Endothelial cell of umbilical vein (primary cell): ENCODE measurements at regions not wholly inside any gene's neighbourhood (a gene's known extent, or its start where the extent isn't known, plus 50 kb on each side); places are given as distances from the start of the nearest gene placed in this dataset.

Source experiments
- CTCF ChIP-seq, 2 donors: IDR thresholded peaks; 1 replicate in 1 of 2; 2 replicates in 1 of 2; pipeline ENCODE4 v1.5.1; 2011; ENCODE audit warnings: low read length in 2 of 2, mild to moderate bottlenecking in 2 of 2, moderate library complexity in 2 of 2, control low read depth in 1 of 2, inconsistent platforms in 1 of 2, low read depth in 1 of 2; ENCODE audit not compliant: insufficient read depth in 1 of 2; ENCODE audit errors: extremely low read depth in 1 of 2
- EZH2 ChIP-seq: IDR thresholded peaks from 2 replicates; pipeline ENCODE4 v1.6.1; 2012; ENCODE audit warnings: borderline replicate concordance, low read depth, mild to moderate bottlenecking, moderate library complexity, low read length, inconsistent platforms; ENCODE audit not compliant: severe bottlenecking
- FOS ChIP-seq: IDR thresholded peaks from 2 replicates; pipeline ENCODE4 v1.6.1; 2011; ENCODE audit warnings: mild to moderate bottlenecking, low read length, moderate library complexity, borderline replicate concordance; ENCODE audit not compliant: insufficient read depth
- MAX ChIP-seq: IDR thresholded peaks from 2 replicates; pipeline ENCODE4 v1.6.1; 2011; ENCODE audit not compliant: insufficient read depth, insufficient read length
- MYC ChIP-seq: IDR thresholded peaks from one replicate; pipeline ENCODE4 v1.6.1; 2011; ENCODE audit warnings: mild to moderate bottlenecking, low read depth, low read length
- POLR2A ChIP-seq: IDR thresholded peaks from 2 replicates; pipeline ENCODE4 v1.6.1; 2012; ENCODE audit warnings: low read depth, mild to moderate bottlenecking, control low read depth, low read length
- POLR2AphosphoS5 ChIP-seq: IDR thresholded peaks from 2 replicates; pipeline ENCODE4 v1.6.1; 2012; ENCODE audit warnings: low read depth, mild to moderate bottlenecking, control low read depth, low read length, moderate library complexity; ENCODE audit not compliant: insufficient read depth

DNA sequence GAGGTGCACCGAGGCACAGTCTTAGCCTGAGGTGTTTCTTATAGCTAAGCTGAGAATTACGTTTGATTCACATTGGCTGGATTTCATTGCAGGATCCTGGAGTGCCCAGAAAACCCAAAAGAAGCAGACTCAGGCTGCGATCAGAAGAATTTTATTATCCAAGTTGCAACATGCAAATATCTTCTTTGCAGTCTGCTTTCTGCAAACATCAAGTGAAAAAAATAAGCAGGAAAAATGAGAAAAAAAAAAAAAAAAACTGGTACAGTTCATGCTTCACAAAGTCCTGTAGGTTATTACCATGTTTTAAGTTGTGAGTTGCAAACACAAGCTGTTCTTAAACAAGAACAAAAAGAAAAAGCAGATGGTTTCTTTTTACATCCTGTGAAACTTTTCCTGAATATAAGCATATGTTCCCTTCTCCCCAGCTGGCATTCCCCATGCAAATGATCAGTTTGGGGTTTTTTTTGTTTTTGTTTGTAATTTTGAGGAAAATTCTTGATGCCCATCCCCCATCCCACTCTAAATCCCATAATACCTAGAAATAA lies 349.0 kb downstream of the CBLN4 start:
- TF ChIP-seq POLR2A (no peak), CTCF (IDR thresholded peaks at IDR 0.05; ENCODE audit: extremely low read depth in 1 of 2, insufficient read depth in 1 of 2, low read depth in 1 of 2, low read length in 2 of 2) (no peak), EZH2 (no peak), POLR2AphosphoS5 (no peak), MAX (no peak), MYC (no peak), FOS (no peak)
